Upper lobe of right lung (tissue), 1 donor: ENCODE measurements at regions not wholly inside any gene's neighbourhood (a gene's known extent, or its start where the extent isn't known, plus 50 kb on each side); places are given as distances from the start of the nearest gene placed in this dataset.

Experiments used
- ATAC-seq: fragments of 200-7000 bp; cut with Tn5 transposase; one replicate; pipeline ENCODE4 v1.9.1; 2020; ENCODE audit warnings: mild to moderate bottlenecking, moderate library complexity
- DNase-seq: peaks from one replicate; pipeline ENCODE4 v3.0.0-alpha.2; 2020
- H3K27ac ChIP-seq: fragments of 200-600 bp; one replicate; pipeline ENCODE4 v1.8.0; 2022
- H3K27me3 ChIP-seq: fragments of 200-600 bp; one replicate; pipeline ENCODE4 v1.8.0; 2022; ENCODE audit warnings: mild to moderate bottlenecking
- H3K36me3 ChIP-seq: fragments of 200-600 bp; one replicate; pipeline ENCODE4 v1.8.0; 2022
- H3K4me1 ChIP-seq: fragments of 200-600 bp; one replicate; pipeline ENCODE4 v1.8.0; 2022
- H3K4me3 ChIP-seq: fragments of 200-600 bp; one replicate; pipeline ENCODE4 v1.8.0; 2022; ENCODE audit warnings: mild to moderate bottlenecking
- H3K9me3 ChIP-seq: fragments of 200-600 bp; one replicate; pipeline ENCODE4 v1.8.0; 2022
- CTCF ChIP-seq: fragments of 200-600 bp; IDR thresholded peaks from one replicate; pipeline ENCODE4 v1.8.0; 2022; ENCODE audit warnings: antibody characterized with exemption
- intact Hi-C: fragments of 100-400 bp; cut with DNase I; formaldehyde crosslinking; loops from one replicate; pipeline ENCODE4 v1.11.0; 2022
- donor health status: DM: no; HTN: yes; CAD: no; lungs with severe emphysema.

GRCh38 chr3:124442463-124442862, 287.8 kb upstream of the UMPS start:
- no peaks in the 10 kb centered on the region for H3K9me3 ChIP-seq
- DNase-seq (no peak), ATAC-seq (no peak)
- H3K4me1 ChIP-seq: no peaks in the 10 kb centered on the region
- intact Hi-C loops: no loop called here
- TF ChIP-seq CTCF: no peak
- peaks cover 4% of the 10 kb centered on the region for H3K36me3 ChIP-seq
- no peaks in the 10 kb centered on the region for H3K27me3 ChIP-seq
- no peak overlapping the region for H3K27ac ChIP-seq
- H3K4me3 ChIP-seq: no peak overlapping the region

- DNase-seq (no peak), ATAC-seq (no peak)
- Histone ChIP-seq H3K4me3 (no peak overlapping the region), H3K27me3 (no peaks in the 10 kb centered on the region), H3K27ac (no peak overlapping the region), H3K9me3 (no peaks in the 10 kb centered on the region), H3K4me1 (no peaks in the 10 kb centered on the region), H3K36me3 (peaks cover 4% of the 10 kb centered on the region)
- TF ChIP-seq CTCF: no peak
- intact Hi-C loops: no loop called here
Observed at GRCh38 chr3:124443446-124443845, 286.8 kb upstream of the UMPS start.

- H3K4me1 ChIP-seq: no peaks in the 10 kb centered on the region
- intact Hi-C loops: no loop called here
- no peak for TF ChIP-seq CTCF
- H3K9me3 ChIP-seq: no peaks in the 10 kb centered on the region
- no peak for ATAC-seq
- H3K27ac ChIP-seq: no peak overlapping the region
- peaks cover 4% of the 10 kb centered on the region for H3K36me3 ChIP-seq
- no peak for DNase-seq
- H3K4me3 ChIP-seq: no peak overlapping the region
- H3K27me3 ChIP-seq: no peaks in the 10 kb centered on the region
Observed at GRCh38 chr3:124444075-124444474, 286.2 kb upstream of the UMPS start.

- no peak for TF ChIP-seq CTCF
- no peak overlapping the region for H3K27ac ChIP-seq
- DNase-seq (no peak), ATAC-seq (no peak)
- peaks cover 4% of the 10 kb centered on the region for H3K36me3 ChIP-seq
- intact Hi-C loops: no loop called here
- no peaks in the 10 kb centered on the region for H3K4me1 ChIP-seq
- no peaks in the 10 kb centered on the region for H3K9me3 ChIP-seq
- H3K27me3 ChIP-seq: no peaks in the 10 kb centered on the region
- H3K4me3 ChIP-seq: no peak overlapping the region
Observed at GRCh38 chr3:124444896-124445295, 285.4 kb upstream of the UMPS start.

- no peak for TF ChIP-seq CTCF
- intact Hi-C loops: no loop called here
- Histone ChIP-seq H3K27ac (no peak overlapping the region), H3K36me3 (no peaks in the 10 kb centered on the region), H3K9me3 (no peaks in the 10 kb centered on the region), H3K27me3 (no peaks in the 10 kb centered on the region), H3K4me1 (no peaks in the 10 kb centered on the region), H3K4me3 (no peak overlapping the region)
- ATAC-seq (no peak), DNase-seq (no peak)
Observed at GRCh38 chr3:124447845-124448244, 282.4 kb upstream of the UMPS start.

- intact Hi-C loops: no loop called here
- no peaks in the 10 kb centered on the region for H3K4me1 ChIP-seq
- no peaks in the 10 kb centered on the region for H3K36me3 ChIP-seq
- no peak overlapping the region for H3K27ac ChIP-seq
- no peak for DNase-seq
- H3K27me3 ChIP-seq: no peaks in the 10 kb centered on the region
- no peak for TF ChIP-seq CTCF
- no peaks in the 10 kb centered on the region for H3K9me3 ChIP-seq
- ATAC-seq: no peak
- no peak overlapping the region for H3K4me3 ChIP-seq
Observed at GRCh38 chr3:124448954-124449353, 281.3 kb upstream of the UMPS start.
